GM12875 (cell line): ENCODE measurements at regions not wholly inside any gene's neighbourhood (a gene's known extent, or its start where the extent isn't known, plus 50 kb on each side); places are given as distances from the start of the nearest gene placed in this dataset.

Source experiments
- H3K4me3 ChIP-seq: one replicate; pipeline ENCODE4 v1.5.1; 2011; ENCODE audit warnings: low read depth, low read length, control low read depth
- CTCF ChIP-seq: IDR thresholded peaks from 2 replicates; pipeline ENCODE4 v1.5.1; 2011; ENCODE audit warnings: low read depth, mild to moderate bottlenecking, control low read depth, inconsistent platforms, low read length, moderate library complexity, borderline replicate concordance; ENCODE audit not compliant: insufficient read depth

GRCh38 chr2:155190342-155190741 lies 491.8 kb downstream of the KCNJ3 start:
- H3K4me3 ChIP-seq, result no peak overlapping the region
- no peak for TF ChIP-seq CTCF

GRCh38 chr2:155178921-155179320 lies 480.4 kb downstream of the KCNJ3 start:
- H3K4me3 ChIP-seq, result no peak overlapping the region
- TF ChIP-seq CTCF, result no peak

GRCh38 chr2:155176345-155176744 lies 477.9 kb downstream of the KCNJ3 start:
- no peak for TF ChIP-seq CTCF
- H3K4me3 ChIP-seq, result no peak overlapping the region

GRCh38 chr2:155169317-155169716 lies 470.8 kb downstream of the KCNJ3 start:
- no peak overlapping the region for H3K4me3 ChIP-seq
- TF ChIP-seq CTCF, result no peak

- H3K4me3 ChIP-seq, result no peak overlapping the region
- no peak for TF ChIP-seq CTCF
Measured at GRCh38 chr2:155162494-155162893, 464.0 kb downstream of the KCNJ3 start.

- no peak overlapping the region for H3K4me3 ChIP-seq
- no peak for TF ChIP-seq CTCF
Measured at GRCh38 chr2:155161314-155161713, 462.8 kb downstream of the KCNJ3 start.

- no peak overlapping the region for H3K4me3 ChIP-seq
- no peak for TF ChIP-seq CTCF
Measured at GRCh38 chr2:155157711-155158110, 459.2 kb downstream of the KCNJ3 start.
